Glutamatergic neuron (in vitro differentiated cells): ENCODE measurements at regions not wholly inside any gene's neighbourhood (a gene's known extent, or its start where the extent isn't known, plus 50 kb on each side); places are given as distances from the start of the nearest gene placed in this dataset.
"Not testable (repeated sequence)": the region's sequence is repeated elsewhere in the genome, so short reads cannot be mapped to it uniquely, and the experiment has no call there.

Experiments used
- DNase-seq: peaks from one replicate; pipeline ENCODE4 v3.0.0; 2022
- H3K27ac Mint-ChIP-seq: one replicate; pipeline ENCODE4 v1.8.0; 2020; ENCODE audit warnings: mild to moderate bottlenecking, mixed read lengths, inconsistent platforms; ENCODE audit not compliant: unreplicated experiment
- H3K27me3 Mint-ChIP-seq: one replicate; pipeline ENCODE4 v1.8.0; 2020; ENCODE audit warnings: mild to moderate bottlenecking, moderate library complexity, mixed read lengths, inconsistent platforms; ENCODE audit not compliant: unreplicated experiment
- H3K36me3 Mint-ChIP-seq: one replicate; pipeline ENCODE4 v1.8.0; 2020; ENCODE audit warnings: mild to moderate bottlenecking, mixed read lengths, inconsistent platforms; ENCODE audit not compliant: unreplicated experiment
- H3K4me1 Mint-ChIP-seq: one replicate; pipeline ENCODE4 v1.8.0; 2020; ENCODE audit warnings: mild to moderate bottlenecking, low read depth, mixed read lengths, inconsistent platforms; ENCODE audit not compliant: unreplicated experiment
- H3K4me3 Mint-ChIP-seq: one replicate; pipeline ENCODE4 v1.8.0; 2020; ENCODE audit warnings: mild to moderate bottlenecking, mixed read lengths, inconsistent platforms; ENCODE audit not compliant: unreplicated experiment
- H3K9me3 Mint-ChIP-seq: one replicate; pipeline ENCODE4 v1.8.0; 2020; ENCODE audit warnings: mild to moderate bottlenecking, moderate library complexity, mixed read lengths, inconsistent platforms; ENCODE audit not compliant: unreplicated experiment
- CTCF ChIP-seq: fragments of 200-600 bp; sonication (generic); IDR thresholded peaks from one replicate; pipeline ENCODE4 v1.5.0; 2021; ENCODE audit not compliant: partially characterized antibody, unreplicated experiment

DNA sequence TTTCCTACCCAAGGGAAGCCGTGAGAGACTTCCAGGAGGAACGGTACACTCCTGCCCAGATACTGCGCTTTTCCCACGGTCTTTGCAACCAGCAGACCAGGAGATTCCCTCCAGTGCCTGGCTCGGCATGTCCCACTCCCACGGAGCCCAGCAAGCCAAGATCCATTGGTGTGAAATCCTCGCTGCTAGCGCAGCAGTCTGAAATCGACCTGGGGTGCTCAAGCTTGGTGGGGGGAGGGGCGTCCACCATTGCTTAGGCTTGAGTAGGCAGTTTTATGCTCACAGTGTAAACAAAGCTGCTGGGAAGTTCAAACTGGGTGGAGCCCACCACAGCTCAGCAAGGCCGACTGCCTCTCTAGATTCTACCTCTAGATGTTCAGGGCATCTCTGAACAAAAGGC lies 284.8 kb upstream of the FGF13 start:
- H3K27me3 Mint-ChIP-seq = no peaks in the 10 kb centered on the region
- no peak overlapping the region for H3K27ac Mint-ChIP-seq
- H3K9me3 Mint-ChIP-seq = peaks cover 2% of the 10 kb centered on the region
- no peak for DNase-seq
- no peak for TF ChIP-seq CTCF
- H3K4me1 Mint-ChIP-seq = no peaks in the 10 kb centered on the region
- H3K4me3 Mint-ChIP-seq = no peak overlapping the region
- no peaks in the 10 kb centered on the region for H3K36me3 Mint-ChIP-seq

GRCh38 chrX:138995458-138995857 lies 283.9 kb upstream of the FGF13 start:
- TF ChIP-seq CTCF = no peak
- H3K27ac Mint-ChIP-seq = no peak overlapping the region
- no peaks in the 10 kb centered on the region for H3K36me3 Mint-ChIP-seq
- H3K9me3 Mint-ChIP-seq = peaks cover 2% of the 10 kb centered on the region
- H3K4me1 Mint-ChIP-seq = no peaks in the 10 kb centered on the region
- no peak for DNase-seq
- no peak overlapping the region for H3K4me3 Mint-ChIP-seq
- H3K27me3 Mint-ChIP-seq = no peaks in the 10 kb centered on the region

DNA sequence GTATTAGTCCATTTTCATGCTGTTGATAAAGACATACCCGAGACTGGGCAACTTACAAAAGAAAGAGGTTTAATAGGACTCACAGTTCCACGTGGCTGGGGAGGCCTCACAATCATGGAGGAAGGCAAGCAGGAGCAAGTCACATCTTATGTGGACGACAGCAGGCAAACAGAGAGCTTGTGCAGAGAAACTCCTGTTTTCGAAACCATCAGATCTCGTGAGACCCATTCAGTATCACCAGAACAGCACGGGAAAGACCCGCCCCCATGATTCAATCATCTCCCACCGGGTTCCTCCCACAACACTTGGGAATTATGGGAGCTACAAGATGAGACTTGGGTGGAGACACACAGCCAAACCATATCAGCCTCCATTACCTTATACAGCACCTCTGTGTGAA lies 278.9 kb upstream of the FGF13 start:
- not testable (repeated sequence) for DNase-seq, H3K27ac Mint-ChIP-seq, H3K27me3 Mint-ChIP-seq, H3K9me3 Mint-ChIP-seq, H3K4me3 Mint-ChIP-seq, H3K4me1 Mint-ChIP-seq, H3K36me3 Mint-ChIP-seq

DNA sequence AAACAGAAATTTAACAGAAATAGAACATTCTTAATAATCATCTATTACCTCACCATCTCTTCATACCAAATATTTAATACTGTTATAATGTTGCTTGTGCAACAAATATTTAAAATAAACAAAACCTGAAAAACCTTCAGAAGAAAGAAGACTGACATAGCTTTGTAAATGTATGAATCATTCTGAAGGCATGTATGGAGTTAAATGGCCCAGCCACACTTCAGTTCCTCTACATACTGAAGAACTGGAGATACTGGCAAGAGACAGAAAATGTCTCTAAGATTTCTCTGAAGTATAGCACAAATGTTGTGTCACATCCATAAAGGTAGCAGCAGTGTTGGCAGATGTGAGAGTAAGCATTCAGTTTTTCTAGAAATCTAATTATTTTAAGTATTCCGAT lies 275.3 kb upstream of the FGF13 start:
- Mint-ChIP-seq H3K9me3 (no peaks in the 10 kb centered on the region), H3K27ac (no peak overlapping the region), H3K4me1 (peaks cover 4% of the 10 kb centered on the region), H3K4me3 (no peak overlapping the region), H3K36me3 (no peaks in the 10 kb centered on the region), H3K27me3 (no peaks in the 10 kb centered on the region)
- DNase-seq = no peak
- no peak for TF ChIP-seq CTCF

DNA sequence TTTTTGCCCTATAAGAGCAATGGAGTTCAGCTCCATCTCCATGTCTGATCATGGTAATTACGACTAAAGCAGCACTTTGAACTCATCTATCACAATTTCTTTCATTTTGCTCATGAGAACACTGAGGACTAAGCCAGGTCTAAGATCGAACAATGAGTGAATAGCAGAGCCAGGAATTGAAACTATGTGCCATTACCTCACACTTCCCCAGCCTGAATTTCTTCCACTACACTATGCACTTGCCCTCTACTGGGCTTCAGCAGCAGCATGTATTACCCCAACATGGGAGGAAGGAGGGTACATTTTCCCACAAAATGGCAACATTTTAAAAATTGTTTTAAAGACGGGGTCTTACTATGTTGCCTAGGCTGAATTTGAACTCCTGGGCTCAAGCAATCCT lies 274.7 kb upstream of the FGF13 start:
- DNase-seq = no peak
- no peaks in the 10 kb centered on the region for H3K27me3 Mint-ChIP-seq
- peaks cover 4% of the 10 kb centered on the region for H3K4me1 Mint-ChIP-seq
- H3K4me3 Mint-ChIP-seq = no peak overlapping the region
- no peaks in the 10 kb centered on the region for H3K36me3 Mint-ChIP-seq
- TF ChIP-seq CTCF = no peak
- no peak overlapping the region for H3K27ac Mint-ChIP-seq
- H3K9me3 Mint-ChIP-seq = no peaks in the 10 kb centered on the region

DNA sequence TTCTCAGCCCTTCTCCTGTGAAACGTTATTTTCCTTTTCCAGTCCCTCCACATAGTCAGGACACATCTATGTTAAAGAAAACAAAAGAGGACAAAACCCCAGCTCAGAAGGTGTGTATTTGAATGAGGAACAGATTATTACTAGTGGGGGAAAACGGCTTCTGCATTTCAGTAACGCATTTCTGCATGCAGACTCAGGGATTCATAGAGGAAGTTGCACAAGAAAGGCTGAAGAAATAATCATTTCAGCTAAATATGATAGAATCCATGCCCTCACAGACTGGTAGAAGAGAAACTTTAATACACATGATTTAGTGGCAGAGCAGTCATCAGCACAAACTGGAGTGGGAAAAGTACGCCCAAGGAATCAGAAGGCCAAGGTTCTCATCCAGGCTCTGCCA lies 270.8 kb upstream of the FGF13 start:
- Mint-ChIP-seq H3K4me3 (no peak overlapping the region), H3K4me1 (no peaks in the 10 kb centered on the region), H3K9me3 (no peaks in the 10 kb centered on the region), H3K27ac (no peak overlapping the region), H3K27me3 (no peaks in the 10 kb centered on the region), H3K36me3 (no peaks in the 10 kb centered on the region)
- TF ChIP-seq CTCF = no peak
- no peak for DNase-seq
